Osteoblast (primary cell): ENCODE measurements at regions not wholly inside any gene's neighbourhood (a gene's known extent, or its start where the extent isn't known, plus 50 kb on each side); places are given as distances from the start of the nearest gene placed in this dataset.

ENCODE experiments used
- DNase-seq: peaks from one replicate; pipeline ENCODE4 v3.0.0; 2011; ENCODE audit warnings: low spot score, mixed read lengths; ENCODE audit not compliant: insufficient read length; ENCODE audit errors: missing footprints
- H2AFZ ChIP-seq: 2 replicates; pipeline ENCODE4 v1.6.0; 2011; ENCODE audit warnings: mild to moderate bottlenecking, low read length
- H3K27ac ChIP-seq: 2 replicates; pipeline ENCODE4 v1.5.1; 2011; ENCODE audit warnings: mild to moderate bottlenecking, low read depth, low read length, moderate library complexity
- H3K27me3 ChIP-seq: 2 replicates; pipeline ENCODE4 v1.6.0; 2012; ENCODE audit warnings: mild to moderate bottlenecking, control low read depth, inconsistent platforms, low read length, moderate library complexity; ENCODE audit not compliant: insufficient read depth
- H3K36me3 ChIP-seq: 2 replicates; pipeline ENCODE4 v1.5.1; 2011; ENCODE audit warnings: mild to moderate bottlenecking, low read length, control low read depth, moderate library complexity; ENCODE audit not compliant: insufficient read depth
- H3K4me1 ChIP-seq: 2 replicates; pipeline ENCODE4 v1.5.1; 2011; ENCODE audit warnings: mild to moderate bottlenecking, low read length, control low read depth, moderate library complexity; ENCODE audit not compliant: insufficient read depth
- H3K4me2 ChIP-seq: 2 replicates; pipeline ENCODE4 v1.6.0; 2011; ENCODE audit warnings: mild to moderate bottlenecking, low read length; ENCODE audit not compliant: insufficient read depth
- H3K4me3 ChIP-seq: fragments of 200-600 bp; sonication (generic); 3 replicates; pipeline ENCODE4 v1.5.1; 2012; ENCODE audit warnings: mild to moderate bottlenecking, low read length, inconsistent platforms; ENCODE audit not compliant: insufficient read depth
- H3K79me2 ChIP-seq: 2 replicates; pipeline ENCODE4 v1.6.0; 2012; ENCODE audit warnings: mild to moderate bottlenecking, low read length, control low read depth, inconsistent platforms; ENCODE audit not compliant: insufficient read depth
- H3K9me3 ChIP-seq: 2 replicates; pipeline ENCODE4 v1.5.1; 2011; ENCODE audit warnings: low read depth, low read length, control low read depth
- H4K20me1 ChIP-seq: 2 replicates; pipeline ENCODE4 v1.6.0; 2012; ENCODE audit warnings: mild to moderate bottlenecking, low read length, control low read depth; ENCODE audit not compliant: insufficient read depth
- CTCF ChIP-seq: IDR thresholded peaks from 2 replicates; pipeline ENCODE4 v1.5.1; 2011; ENCODE audit warnings: mild to moderate bottlenecking, low read depth, low read length, moderate library complexity; ENCODE audit errors: extremely low read depth

GRCh38 chr12:16984484-16984883 is 378.5 kb upstream of the LMO3 start:
- Histone ChIP-seq H3K27me3 (no peaks in the 10 kb centered on the region), H3K4me3 (no peak overlapping the region), H2AFZ (no peak overlapping the region), H4K20me1 (no peaks in the 10 kb centered on the region), H3K36me3 (no peaks in the 10 kb centered on the region), H3K4me1 (no peaks in the 10 kb centered on the region), H3K79me2 (no peaks in the 10 kb centered on the region), H3K4me2 (no peak overlapping the region), H3K9me3 (no peaks in the 10 kb centered on the region), H3K27ac (no peak overlapping the region)
- no peak for DNase-seq
- TF ChIP-seq CTCF, result no peak

GRCh38 chr12:16972923-16973770 is 367.2 kb upstream of the LMO3 start:
- Histone ChIP-seq H3K27me3 (no peaks in the 10 kb centered on the region), H3K4me3 (no peak overlapping the region), H4K20me1 (no peaks in the 10 kb centered on the region), H3K36me3 (no peaks in the 10 kb centered on the region), H3K79me2 (no peaks in the 10 kb centered on the region), H3K4me2 (no peak overlapping the region), H3K4me1 (no peaks in the 10 kb centered on the region), H3K9me3 (no peaks in the 10 kb centered on the region), H2AFZ (no peak overlapping the region), H3K27ac (no peak overlapping the region)
- no peak for TF ChIP-seq CTCF
- no peak for DNase-seq

- Histone ChIP-seq H3K27me3 (no peaks in the 10 kb centered on the region), H2AFZ (no peak overlapping the region), H4K20me1 (no peaks in the 10 kb centered on the region), H3K4me1 (no peaks in the 10 kb centered on the region), H3K27ac (no peak overlapping the region), H3K4me2 (no peak overlapping the region), H3K79me2 (no peaks in the 10 kb centered on the region), H3K4me3 (no peak overlapping the region), H3K36me3 (no peaks in the 10 kb centered on the region), H3K9me3 (no peaks in the 10 kb centered on the region)
- no peak for DNase-seq
- TF ChIP-seq CTCF, result no peak
Measured at GRCh38 chr12:16962889-16963288, 356.9 kb upstream of the LMO3 start.

- H3K79me2 ChIP-seq, result no peaks in the 10 kb centered on the region
- H3K36me3 ChIP-seq, result no peaks in the 10 kb centered on the region
- no peaks in the 10 kb centered on the region for H3K9me3 ChIP-seq
- no peak for DNase-seq
- no peaks in the 10 kb centered on the region for H4K20me1 ChIP-seq
- H3K27ac ChIP-seq, result no peak overlapping the region
- no peaks in the 10 kb centered on the region for H3K27me3 ChIP-seq
- no peak for TF ChIP-seq CTCF
- H2AFZ ChIP-seq, result no peak overlapping the region
- H3K4me2 ChIP-seq, result no peak overlapping the region
- no peaks in the 10 kb centered on the region for H3K4me1 ChIP-seq
- no peak overlapping the region for H3K4me3 ChIP-seq
Measured at GRCh38 chr12:16955083-16955657, 349.2 kb upstream of the LMO3 start.
